ENCODE measurements at regions not wholly inside any gene's neighbourhood (a gene's known extent, or its start where the extent isn't known, plus 50 kb on each side); places are given as distances from the start of the nearest gene placed in this dataset.

DNA sequence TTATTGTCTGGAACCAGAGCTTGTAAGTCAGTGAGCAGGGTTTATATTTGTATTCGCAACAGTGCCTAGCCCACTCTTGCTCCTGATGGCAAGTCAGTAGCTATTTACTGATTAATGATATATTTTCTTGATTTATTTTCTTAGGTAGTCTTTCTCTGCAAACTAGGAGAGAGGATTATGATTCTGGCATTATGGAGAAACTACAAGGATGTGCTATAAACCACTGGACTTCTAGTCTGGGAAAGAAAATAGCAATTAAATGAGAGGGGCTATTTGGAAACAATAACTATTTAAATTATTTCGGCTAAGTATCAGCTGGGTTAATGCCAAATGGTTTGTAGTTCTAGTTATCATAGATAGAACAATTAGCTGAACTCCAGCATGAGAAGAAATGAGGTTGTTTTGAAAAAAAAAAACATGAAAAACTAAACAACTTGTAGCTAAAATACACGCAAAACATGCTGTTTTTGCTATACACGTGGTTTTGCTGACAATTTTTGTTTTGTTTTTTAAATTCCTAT, 304.9 kb upstream of the TCF21 start:
- no peak for DNase-seq

DNA sequence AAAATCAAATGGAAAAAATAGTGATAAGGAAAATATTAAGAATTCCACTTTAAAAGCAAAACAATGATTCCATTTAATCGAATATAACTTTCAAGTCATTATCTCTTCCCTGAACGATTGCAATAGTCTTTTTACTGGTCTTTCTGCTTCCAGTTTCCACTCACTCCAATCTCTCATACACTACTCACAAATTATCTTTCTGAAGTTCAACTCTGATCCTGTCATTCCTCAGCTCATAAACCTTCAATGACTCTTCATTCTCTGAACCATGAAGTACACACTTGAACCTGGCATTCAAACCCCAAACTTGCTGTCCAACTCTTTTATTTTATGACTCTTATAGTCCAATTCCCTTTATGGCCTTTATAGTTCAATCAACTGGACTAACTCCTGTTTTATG, 304.1 kb upstream of the TCF21 start:
- no peak for DNase-seq

DNA sequence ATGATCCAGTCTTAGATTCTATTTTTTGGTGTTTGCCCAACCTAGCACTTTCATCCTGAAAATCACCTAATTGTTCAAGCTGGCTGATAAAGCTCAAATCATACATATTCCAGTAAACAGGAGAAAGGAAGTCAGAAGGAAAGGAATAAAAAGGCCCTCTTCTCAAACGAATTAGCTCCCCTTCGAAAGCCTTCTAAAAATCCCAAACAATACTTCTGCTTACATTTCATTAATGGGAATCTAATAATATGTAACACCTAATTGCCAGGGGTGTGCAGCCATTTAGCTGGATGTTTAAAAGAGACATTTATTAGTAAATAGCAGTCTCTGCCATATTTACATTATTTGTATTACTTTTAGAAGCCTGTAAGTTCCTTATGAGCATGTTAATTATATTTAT, 302.9 kb upstream of the TCF21 start:
- DNase-seq = no peak

DNA sequence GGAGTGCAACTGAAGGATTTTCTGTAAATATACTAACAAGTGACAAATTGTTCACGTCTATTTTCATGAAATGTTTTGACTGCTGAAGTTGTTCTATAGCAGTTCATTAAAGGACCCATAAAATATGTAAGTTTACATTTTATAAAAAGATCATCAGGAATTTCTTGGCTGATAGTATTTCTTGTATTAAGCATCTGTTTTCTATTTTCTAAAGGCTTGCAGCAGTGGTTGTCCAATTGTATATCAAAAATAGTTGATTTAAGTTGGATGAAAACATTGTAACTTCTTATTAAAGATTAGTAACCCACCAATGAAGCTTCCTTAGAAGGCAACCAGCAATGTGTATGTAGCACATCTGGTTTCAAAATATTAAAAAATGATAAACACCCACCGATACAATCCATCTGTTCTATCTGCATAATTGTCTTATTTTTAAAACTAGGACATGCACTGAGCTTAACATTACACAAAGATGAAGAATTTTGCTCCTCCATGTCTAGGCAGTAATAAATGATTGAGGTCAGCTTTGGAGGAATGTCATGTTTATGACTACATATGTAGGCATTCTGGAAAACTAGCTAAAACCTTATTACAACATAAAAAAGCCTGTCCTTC, 301.3 kb upstream of the TCF21 start:
- peak; percentile 9 for DNase-seq

DNA sequence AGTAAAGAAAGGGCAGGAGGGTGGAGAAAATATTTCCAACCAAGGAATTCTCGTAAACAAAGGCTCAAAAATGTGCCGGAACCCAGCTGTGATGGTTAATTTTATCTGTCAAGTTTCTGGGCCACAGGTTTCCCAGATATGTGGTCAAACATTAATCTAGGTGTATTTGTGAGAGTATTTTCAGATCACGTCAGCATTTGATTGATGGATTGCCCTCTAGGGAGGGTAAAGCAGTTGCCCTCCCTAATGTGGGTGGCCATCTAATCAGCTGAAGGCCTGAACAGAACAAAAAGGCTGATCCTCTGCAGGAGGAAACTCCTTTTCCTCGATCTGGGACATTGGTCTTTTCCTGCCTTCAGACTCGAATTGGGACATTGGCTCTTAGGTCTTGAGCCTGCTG, 298.7 kb upstream of the TCF21 start:
- DNase-seq = no peak

DNA sequence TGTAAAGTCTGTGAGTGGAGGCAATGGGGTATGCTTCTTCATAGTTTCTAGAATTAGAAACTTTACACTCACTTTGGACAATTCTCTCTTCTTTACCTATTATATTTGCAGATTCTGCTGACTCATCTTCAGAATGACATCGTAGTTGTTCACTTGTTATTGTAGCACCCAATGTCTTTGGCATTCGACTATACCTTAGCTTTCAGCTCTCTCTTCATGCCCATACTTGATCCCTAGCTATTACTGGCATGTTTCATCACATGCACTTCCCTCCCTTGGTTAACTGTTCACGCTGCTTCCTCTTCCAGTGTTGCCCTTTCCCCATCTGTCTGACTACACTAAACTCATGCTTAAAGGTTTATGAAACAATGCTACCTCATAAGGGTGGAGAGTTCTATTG, 298.1 kb upstream of the TCF21 start:
- DNase-seq = no peak

DNA sequence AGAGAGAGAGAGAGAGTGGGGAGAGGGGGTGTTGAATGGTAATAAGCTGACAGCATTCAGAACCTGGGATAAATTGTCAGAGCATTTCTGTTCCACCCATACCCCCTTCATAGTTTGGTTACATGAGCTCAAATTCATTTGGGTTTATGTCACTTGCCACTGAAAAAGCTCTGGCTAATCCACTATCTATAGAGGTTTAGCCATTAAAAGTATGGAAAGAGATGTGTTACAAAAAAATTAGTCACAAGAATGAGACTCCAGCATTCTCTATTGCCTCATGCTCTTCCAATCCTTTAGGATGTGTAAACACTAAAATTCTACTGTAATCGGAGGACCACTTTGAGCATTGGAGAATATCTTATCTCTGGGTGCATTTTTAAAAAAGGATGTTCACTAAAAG, 297.6 kb upstream of the TCF21 start:
- no peak for DNase-seq

DNA sequence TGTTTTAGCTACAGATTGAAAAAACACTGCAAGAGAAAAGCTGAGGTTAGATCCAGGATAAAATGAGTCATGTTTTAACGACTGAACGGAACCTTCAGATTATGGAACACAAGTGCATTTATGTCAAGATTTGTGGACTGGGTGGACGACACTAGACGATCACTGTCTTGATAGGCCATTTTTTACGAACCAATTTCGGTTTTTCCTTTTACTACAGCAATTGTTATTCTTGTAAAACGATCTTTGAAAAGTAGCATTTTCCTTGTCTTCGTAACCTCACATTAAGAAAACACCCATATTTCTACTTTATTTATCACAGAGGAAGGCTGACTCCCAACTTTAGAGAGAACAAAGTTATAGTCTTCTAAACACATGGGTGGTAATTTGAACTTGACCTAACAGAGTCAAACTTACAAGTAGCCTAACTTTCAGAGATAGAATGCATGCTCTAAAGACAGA, 294.2 kb upstream of the TCF21 start:
- DNase-seq = no peak

DNA sequence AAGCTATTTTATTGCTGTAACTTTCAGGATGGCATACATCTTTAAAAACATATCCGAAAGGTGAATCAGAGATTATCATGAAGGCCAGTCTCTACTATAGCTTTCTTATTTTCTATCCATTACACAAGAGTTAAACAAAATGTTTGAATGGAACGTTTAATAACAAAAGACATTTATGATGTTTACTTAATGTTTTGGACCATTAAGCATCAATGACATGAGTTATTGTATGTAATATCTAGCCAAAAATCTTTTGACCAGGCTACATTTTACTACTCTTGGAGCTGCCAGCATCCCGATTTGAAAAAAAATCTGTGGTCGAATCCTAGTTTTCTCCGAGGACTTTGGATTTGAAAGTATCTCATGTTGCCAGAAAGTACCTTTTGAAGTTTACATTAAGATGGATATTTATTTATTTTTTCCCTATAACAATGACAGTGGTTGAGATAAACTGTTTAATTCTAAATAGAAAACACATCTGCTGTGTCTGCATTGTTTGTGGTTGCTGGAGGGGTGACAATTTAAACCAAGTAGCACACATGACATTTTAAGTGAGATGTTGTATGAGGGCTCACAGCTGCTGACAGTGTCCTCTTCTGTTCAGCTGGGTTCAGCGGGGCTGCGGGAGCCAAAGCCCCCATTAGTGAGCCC, 293.7 kb upstream of the TCF21 start:
- DNase-seq = no peak

DNA sequence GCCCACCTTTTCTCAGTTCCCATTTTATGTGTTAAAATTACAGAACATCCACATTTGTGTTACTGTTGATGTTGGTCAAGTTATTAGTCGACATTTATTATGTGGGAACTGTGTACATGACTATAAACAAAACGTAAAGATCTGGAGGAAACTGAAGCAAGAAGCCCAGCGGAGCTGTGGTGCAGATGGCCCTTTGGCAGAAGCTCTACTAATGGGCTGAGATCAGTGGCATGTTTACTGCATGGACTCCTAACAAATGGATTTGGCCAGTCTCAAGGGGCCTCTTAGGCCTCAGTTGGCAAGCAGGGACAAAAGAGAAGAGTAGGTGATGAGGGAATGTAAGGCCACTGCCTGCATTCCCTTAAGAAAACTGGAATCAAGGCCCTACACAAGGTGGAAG, 282.1 kb upstream of the TCF21 start:
- peak; percentile 32 for DNase-seq

DNA sequence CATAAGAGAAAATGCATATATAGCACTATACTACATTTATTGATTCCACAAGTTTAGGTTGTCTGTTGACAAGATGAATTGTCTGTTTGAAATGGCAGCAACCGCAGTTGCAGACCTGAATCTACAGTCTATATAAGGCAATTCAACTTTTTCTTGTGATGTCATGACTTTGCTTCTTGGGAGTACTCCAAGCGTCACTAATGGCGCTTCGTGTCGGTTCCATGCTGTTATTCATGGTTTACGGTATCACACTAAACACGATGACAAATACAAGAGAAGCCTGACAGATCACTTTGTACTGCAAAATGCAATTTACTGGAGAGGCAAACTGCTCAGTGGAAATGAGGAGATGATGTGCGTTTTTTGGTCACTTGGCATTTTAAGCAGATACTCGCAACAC, 280.3 kb upstream of the TCF21 start:
- DNase-seq = no peak

DNA sequence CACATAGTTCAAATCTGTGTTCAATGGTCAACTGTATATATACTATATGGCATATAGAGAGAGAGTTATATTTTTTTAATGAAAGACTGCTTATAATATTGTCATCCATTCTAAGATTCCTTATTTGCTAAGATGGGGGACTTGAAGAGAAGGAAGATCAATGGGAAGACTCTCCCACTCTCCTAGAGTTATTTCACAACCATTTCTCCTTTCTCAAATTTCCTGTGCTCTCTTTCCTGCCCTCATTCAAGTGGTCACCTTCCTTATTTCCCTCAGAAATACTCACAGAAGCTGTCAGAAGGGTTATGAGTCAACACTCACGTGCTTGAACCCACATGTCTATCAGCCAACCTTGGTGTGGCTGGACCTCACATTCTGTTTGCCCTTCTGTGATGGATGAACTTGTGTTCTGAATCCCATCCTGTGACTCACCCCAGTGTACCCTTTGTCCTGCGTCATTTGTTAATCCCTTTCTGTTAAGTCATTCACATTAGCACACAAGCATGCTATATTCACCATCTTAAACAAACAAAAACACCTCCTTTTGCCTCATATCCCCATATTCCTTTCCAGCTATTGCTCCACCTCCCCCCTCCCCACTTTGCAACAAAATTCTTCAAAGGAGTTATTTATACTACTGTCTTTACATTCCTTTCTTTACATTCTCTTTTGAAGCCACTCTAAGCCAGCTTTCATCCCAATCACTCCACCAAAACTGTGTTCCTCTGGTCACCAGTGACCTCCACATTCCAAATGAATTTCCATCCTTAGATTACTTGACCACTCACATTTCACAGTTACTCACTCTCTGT, 279.3 kb upstream of the TCF21 start:
- no peak for DNase-seq

DNA sequence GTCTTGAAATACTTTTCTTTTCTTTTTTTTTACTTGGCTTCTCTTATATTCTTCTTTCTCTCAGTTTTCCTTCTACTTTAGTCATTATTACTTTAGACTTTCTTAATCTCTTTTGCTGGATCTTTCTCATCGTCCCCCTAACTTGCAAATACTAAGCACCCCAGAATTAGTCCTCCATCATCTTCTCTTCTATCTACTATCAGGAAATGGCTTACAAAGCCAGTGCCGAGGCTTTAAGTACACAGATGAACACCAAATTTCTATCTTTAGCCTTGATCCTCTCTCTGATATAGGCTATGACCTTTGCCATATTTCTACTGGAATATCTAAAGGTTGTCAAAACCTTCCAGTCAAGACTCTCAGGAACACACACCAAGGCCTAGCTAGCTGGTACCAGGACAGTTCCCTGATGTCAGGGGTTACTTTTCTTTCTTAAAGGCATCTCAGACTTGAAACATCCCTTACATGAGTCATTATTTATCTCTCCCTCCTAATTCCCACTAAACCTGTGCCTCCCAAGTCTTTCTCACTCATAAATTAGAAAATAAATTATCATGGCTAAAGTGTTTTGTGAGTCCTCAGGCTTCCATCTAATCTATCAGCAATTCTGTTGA, 278.6 kb upstream of the TCF21 start:
- no peak for DNase-seq

DNA sequence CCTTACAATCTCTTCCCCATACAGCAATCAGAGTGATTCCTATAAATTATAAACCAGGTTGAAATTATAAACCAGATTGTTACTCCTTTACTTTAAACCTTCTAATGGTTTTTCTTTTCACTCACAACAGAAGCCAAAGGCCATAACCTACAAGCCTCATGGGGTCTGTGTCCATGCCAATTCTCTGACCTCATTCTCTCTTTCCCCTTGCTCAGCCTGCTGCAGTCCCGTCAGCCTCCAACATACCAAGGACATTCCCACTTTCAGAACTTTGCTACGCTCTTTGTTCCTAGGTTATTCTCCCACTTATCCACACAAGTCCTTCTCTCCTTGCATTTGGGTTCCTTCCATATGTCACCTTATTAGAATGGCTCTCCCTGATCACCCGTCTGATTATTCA, 277.9 kb upstream of the TCF21 start:
- DNase-seq = no peak

DNA sequence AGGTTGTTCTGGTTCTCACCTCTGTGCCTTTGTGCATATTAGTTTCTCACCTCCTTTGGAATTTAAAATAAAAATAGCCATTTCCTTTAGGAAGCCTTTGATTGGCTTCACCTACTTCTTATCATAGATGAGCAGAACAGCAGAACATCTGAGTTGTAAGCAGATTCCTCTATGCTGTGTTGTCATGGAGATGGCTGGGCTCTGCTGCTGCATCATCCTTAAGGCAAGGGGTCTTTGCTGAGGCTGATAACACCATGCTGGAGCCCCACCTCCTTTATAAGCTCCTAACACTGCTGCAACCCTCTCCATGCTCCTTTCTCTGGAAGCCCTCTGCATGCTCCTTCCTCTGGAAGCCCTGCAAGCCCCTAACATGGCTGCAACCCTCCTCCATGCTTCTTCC, 276.5 kb upstream of the TCF21 start:
- DNase-seq = no peak

DNA sequence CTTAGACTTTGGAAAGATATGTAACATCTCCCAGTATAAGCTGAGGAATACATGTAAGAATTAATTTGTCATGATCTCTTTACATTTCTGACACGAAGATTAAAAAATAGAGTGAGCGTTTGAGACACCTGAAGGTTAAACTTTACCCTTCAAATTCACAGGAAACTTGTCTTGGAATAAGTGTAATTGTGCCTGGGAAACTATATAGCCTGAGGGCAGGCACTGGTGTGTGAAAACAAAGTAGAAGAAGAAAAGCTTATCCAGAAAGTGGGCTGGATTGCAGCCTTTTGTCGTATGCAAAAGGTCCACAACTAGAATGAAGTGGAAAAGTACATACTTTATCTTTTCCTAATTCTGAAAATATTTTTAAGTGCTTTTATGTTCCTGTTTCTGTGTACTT, 275.7 kb upstream of the TCF21 start:
- DNase-seq = peak; percentile 15

DNA sequence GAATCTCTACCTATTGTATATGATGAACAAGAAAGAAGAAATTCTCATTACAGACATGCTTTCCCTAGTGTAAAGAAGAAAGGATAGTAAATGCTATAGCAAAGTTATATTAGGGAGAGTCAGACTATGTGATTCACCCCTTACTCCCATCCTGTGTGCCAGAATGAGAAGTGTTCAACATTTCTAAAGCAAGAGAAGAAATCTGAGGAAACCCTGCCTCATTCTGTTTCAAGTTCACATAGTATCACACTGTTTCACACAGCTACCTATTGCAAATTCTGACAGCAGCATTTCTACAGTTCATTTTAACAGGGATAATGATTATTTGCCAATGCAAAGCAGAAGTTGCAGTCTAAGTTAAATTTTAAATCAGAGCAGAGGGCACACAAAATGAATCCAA, 267.2 kb upstream of the TCF21 start:
- DNase-seq = no peak

DNA sequence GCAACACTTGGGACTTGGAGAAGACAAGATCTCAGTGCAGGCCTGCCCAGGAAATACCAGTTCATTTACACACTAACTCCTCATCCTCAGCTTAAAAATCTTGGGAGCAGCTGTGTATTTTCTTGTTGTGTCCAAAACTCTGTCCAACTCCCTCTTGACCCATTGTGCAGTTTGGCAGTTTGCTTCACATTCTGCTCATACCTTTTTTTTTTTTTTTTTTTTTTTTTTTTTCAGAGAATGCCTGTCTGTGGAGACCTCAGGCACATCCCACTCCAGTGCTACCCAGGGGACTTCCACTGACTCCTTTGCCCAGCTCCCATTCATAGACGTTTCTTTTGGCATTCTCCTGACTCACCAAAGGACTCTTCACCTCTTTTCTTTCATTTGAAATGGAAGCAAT, 265.8 kb upstream of the TCF21 start:
- DNase-seq = no peak

DNA sequence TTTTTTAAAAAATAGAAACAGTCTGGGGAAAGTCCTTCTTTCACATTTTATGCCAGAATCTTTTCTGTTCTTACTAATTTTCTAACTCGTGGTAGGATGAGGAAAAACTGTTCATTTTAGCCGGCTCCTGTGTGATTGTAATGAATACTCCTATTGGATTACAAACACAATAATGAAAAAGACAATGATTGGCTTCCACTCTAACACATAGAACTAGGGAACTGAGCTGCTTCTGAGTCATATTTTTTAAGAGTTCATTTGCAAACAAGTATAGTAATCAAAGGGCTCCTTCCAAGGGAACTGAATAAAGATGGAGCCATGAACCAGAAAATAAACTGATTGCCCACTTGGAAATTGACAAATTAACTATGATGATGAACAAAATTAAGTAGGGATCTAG, 265.3 kb upstream of the TCF21 start:
- no peak for DNase-seq

DNA sequence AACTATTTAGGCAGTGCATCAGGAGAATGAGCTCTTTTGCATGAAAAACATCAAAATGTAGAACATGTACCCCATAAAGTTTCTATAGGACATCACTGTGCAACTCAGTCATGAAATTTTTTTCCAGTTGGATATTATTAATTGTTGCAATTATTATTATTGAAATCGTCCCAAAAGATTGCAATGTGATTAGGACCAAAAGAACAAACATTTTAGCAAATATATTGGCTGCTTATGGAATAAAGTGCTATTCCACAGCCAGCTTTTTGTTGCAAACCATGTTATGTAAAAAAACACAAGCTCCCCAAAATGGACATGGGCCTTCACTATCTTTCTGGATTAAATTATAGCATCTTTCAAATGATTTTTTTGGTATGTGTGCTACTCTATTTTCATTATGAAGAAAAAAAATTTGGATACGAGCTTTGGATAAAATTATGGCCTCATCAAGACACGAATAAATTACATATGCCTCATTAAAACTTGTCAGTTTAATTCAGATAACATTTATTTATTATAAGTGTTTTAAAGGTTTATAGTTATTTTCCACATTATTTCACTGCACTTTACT, 262.7 kb upstream of the TCF21 start:
- DNase-seq = no peak

DNA sequence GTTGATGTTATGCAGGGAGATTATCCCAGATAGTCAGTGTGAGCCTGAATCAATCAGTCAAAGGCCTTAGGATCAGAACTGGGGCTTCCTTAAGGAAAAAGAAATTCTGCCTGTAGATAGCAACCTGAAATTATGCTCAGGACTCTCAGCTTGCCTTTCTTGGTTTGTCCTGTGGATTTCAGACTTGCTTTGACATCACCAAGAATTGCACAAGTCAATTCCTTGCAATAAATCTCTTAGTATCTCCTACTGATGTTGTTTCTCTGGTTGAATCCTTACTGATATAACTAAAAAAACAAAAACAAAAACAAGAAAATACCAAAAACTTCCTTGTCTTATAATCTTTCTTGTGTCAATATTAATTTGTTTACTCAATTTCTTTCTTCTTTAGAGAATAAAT, 258.9 kb upstream of the TCF21 start:
- no peak for DNase-seq

DNA sequence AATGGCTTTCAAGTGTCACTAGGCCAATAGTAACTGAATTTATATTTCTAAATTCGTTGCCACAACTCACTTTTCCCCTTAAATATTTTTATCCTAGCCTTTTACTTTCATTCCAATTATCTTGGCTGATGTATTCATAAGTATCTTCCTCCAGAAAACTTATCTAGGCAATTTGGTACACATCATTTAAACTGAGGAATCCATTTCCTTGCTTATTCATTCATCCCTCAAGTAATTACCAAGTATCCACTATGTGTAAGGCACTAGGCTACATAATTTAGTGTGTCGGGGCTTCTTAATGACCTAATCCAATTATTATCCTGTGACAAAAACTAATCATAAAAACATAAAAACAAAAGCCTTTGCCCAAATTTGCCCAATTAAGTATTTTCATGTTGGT, 258.3 kb upstream of the TCF21 start:
- DNase-seq = peak; percentile 56

DNA sequence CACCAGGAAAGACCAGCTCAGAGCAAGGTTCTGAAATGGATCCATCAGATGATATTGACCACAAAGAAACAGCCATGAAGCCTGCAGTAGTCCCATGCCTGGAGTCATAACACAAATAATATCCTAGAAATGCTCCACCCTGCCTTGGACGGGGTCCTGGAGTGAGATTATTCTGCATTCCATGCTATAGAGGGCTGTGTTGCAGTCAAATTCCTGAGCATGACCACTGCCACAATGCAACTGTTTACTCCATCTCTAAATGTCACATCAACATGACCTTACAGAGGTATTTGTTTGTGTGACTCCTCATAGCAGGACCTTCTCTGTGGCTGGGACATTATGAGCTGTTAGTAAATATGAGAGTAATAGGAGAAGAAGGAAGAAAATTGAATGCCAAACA, 257.5 kb upstream of the TCF21 start:
- DNase-seq = no peak

Data from eye (tissue), 1 donor.